HepG2 (cell line): ENCODE measurements at regions not wholly inside any gene's neighbourhood (a gene's known extent, or its start where the extent isn't known, plus 50 kb on each side); places are given as distances from the start of the nearest gene placed in this dataset.

ENCODE experiments used
- ATAC-seq: fragments of 200-7000 bp; cut with Tn5 transposase; 3 replicates; pipeline ENCODE4 v1.9.1; 2020; ENCODE audit warnings: mild to moderate bottlenecking, moderate library complexity
- BruUV-seq: library from RNA; stranded (reverse); fragments of 400-500 nt; replicated peaks from 2 replicates; lab custom pipeline; 2021; lab: Mats Ljungman, UMichigan
- CTCF ChIA-PET: fragments of 300-600 bp; formaldehyde crosslinking; extraction: SDS; loops from one replicate; lab custom pipeline; 2021; ENCODE audit warnings: low total read pairs, inconsistent platforms, low intra/inter-chr PET ratio; lab: Yijun Ruan, JAX
- POLR2A ChIA-PET: fragments of 350-600 bp; sonication (Branson Sonifier 250); formaldehyde crosslinking; loops from one replicate; lab custom pipeline; 2020; ENCODE audit warnings: antibody characterized with exemption, inconsistent platforms; lab: Yijun Ruan, JAX
- DNase-seq: peaks from one replicate; pipeline ENCODE4 v3.0.0-alpha.2; 2015; ENCODE audit warnings: low spot score
- FAIRE-seq: peaks from 3 replicates; lab custom pipeline; 2011; peaks lifted over from hg19 to GRCh38; lab: Jason Lieb, UNC
- H2AFZ ChIP-seq: one replicate; pipeline ENCODE4 v1.6.1; 2011; ENCODE audit warnings: low read length, inconsistent platforms
- H3K27ac ChIP-seq: fragments of 300-600 bp; 3 replicates; pipeline ENCODE4 v1.8.0; 2011; ENCODE audit warnings: mixed run types, mild to moderate bottlenecking, mixed read lengths, low read length, inconsistent platforms; ENCODE audit not compliant: insufficient read depth; ENCODE audit errors: extremely low read length
- H3K27me3 ChIP-seq, 2 experiments: fragments of 200-600 bp in 1 of 2; 2 replicates in 1 of 2; 3 replicates in 1 of 2; pipeline versions ENCODE4 v1.6.0 to v1.8.0; 2011; ENCODE audit warnings: low read length in 2 of 2, mild to moderate bottlenecking in 2 of 2, moderate library complexity in 2 of 2, inconsistent platforms in 1 of 2; ENCODE audit not compliant: insufficient read depth in 2 of 2, control insufficient read depth in 1 of 2
- H3K36me3 ChIP-seq, 2 experiments: fragments of 200-600 bp in 1 of 2; replicated peaks in 1 of 2; 2 replicates in 1 of 2; 3 replicates in 1 of 2; pipeline versions ENCODE4 v1.5.1 to v1.8.0; 2011; ENCODE audit warnings: low read length in 2 of 2, inconsistent platforms in 1 of 2; ENCODE audit not compliant: insufficient read depth in 2 of 2, control insufficient read depth in 1 of 2
- H3K4me1 ChIP-seq: 2 replicates; pipeline ENCODE4 v1.5.1; 2012; ENCODE audit warnings: low read length, inconsistent platforms; ENCODE audit not compliant: insufficient read depth
- H3K4me2 ChIP-seq: 2 replicates; pipeline ENCODE4 v1.6.0; 2011; ENCODE audit warnings: low read depth, low read length, inconsistent platforms
- H3K4me3 ChIP-seq, 3 experiments: fragments of 200-600 bp in 1 of 3; sonication (generic), shearing (Covaris generic) in 1 of 3; replicated peaks in 1 of 3; 2 replicates each; pipeline ENCODE4 v1.5.1; 2011 to 2016; ENCODE audit warnings: low read length in 3 of 3, inconsistent platforms in 2 of 3, low read depth in 2 of 3, mild to moderate bottlenecking in 2 of 3, control low read depth in 1 of 3, mixed read lengths in 1 of 3; ENCODE audit not compliant: insufficient read depth in 1 of 3
- H3K79me2 ChIP-seq: one replicate; pipeline ENCODE4 v1.6.1; 2011; ENCODE audit warnings: low read length, inconsistent platforms; ENCODE audit not compliant: insufficient read depth
- H3K9ac ChIP-seq: 2 replicates; pipeline ENCODE4 v1.6.0; 2011; ENCODE audit warnings: mild to moderate bottlenecking, low read depth, low read length, inconsistent platforms; ENCODE audit not compliant: insufficient read depth
- H3K9me3 ChIP-seq: 2 replicates; pipeline ENCODE4 v1.5.1; 2012; ENCODE audit warnings: mild to moderate bottlenecking, low read length
- H4K20me1 ChIP-seq: 2 replicates; pipeline ENCODE4 v1.6.0; 2011; ENCODE audit warnings: inconsistent platforms, mild to moderate bottlenecking, low read length, moderate library complexity; ENCODE audit not compliant: insufficient read depth
- ARID5B ChIP-seq: IDR thresholded peaks from 2 replicates; pipeline ENCODE4 v1.4.0; 2020; ENCODE audit warnings: mild to moderate bottlenecking, missing genetic modification reagents
- CENPBD1 ChIP-seq: sonication (generic); formaldehyde crosslinking; IDR thresholded peaks from 2 replicates; pipeline ENCODE4 v1.8.0; 2022; ENCODE audit warnings: missing genetic modification reagents, low read depth, mild to moderate bottlenecking, borderline replicate concordance
- ETS1 ChIP-seq: sonication (generic); formaldehyde crosslinking; IDR thresholded peaks from 2 replicates; pipeline ENCODE4 v1.4.0; 2020; ENCODE audit warnings: missing genetic modification reagents
- FOXO1 ChIP-seq: sonication (generic); formaldehyde crosslinking; IDR thresholded peaks from 2 replicates; pipeline ENCODE4 v1.4.0; 2020; ENCODE audit warnings: missing genetic modification reagents
- FOXP4 ChIP-seq: sonication (generic); formaldehyde crosslinking; IDR thresholded peaks from 2 replicates; pipeline ENCODE4 v1.4.0; 2020; ENCODE audit warnings: missing genetic modification reagents
- HNRNPH1 ChIP-seq: fragments of 200-400 bp; formaldehyde crosslinking; optimal IDR thresholded peaks from 2 replicates; pipeline ENCODE3; 2017; ENCODE audit warnings: mild to moderate bottlenecking, low read depth, low read length
- HOXD1 ChIP-seq: sonication (generic); formaldehyde crosslinking; IDR thresholded peaks from 2 replicates; pipeline ENCODE4 v1.5.0; 2020; ENCODE audit warnings: missing genetic modification reagents
- ISX ChIP-seq: sonication (generic); formaldehyde crosslinking; conservative IDR thresholded peaks from 2 replicates; pipeline ENCODE4 v1.5.0; 2020; ENCODE audit warnings: missing genetic modification reagents
- KAT8 ChIP-seq: IDR thresholded peaks from 2 replicates; pipeline ENCODE4 v1.6.1; 2016; ENCODE audit warnings: missing genetic modification reagents, missing compliant biosample characterization
- NCOA1 ChIP-seq: sonication (generic); formaldehyde crosslinking; IDR thresholded peaks from 2 replicates; pipeline ENCODE4 v1.9.0; 2021; ENCODE audit warnings: missing genetic modification reagents
- NR1H2 ChIP-seq: sonication (generic); formaldehyde crosslinking; IDR thresholded peaks from 2 replicates; pipeline ENCODE4 v1.8.1; 2022; ENCODE audit warnings: low read depth, missing genetic modification reagents, borderline replicate concordance
- PBX2 ChIP-seq: IDR thresholded peaks from 2 replicates; pipeline ENCODE4 v1.6.1; 2016; ENCODE audit warnings: control low read depth
- PBX3 ChIP-seq: sonication (generic); formaldehyde crosslinking; IDR thresholded peaks from 2 replicates; pipeline ENCODE4 v1.8.1; 2023; ENCODE audit warnings: missing genetic modification reagents, inconsistent platforms, borderline replicate concordance
- SALL2 ChIP-seq: sonication (generic); formaldehyde crosslinking; IDR thresholded peaks from 2 replicates; pipeline ENCODE4 v1.8.1; 2023; ENCODE audit warnings: mild to moderate bottlenecking, missing genetic modification reagents, inconsistent platforms
- SNAPC2 ChIP-seq: sonication (generic); formaldehyde crosslinking; IDR thresholded peaks from 2 replicates; pipeline ENCODE4 v1.8.1; 2022; ENCODE audit warnings: mild to moderate bottlenecking, missing genetic modification reagents
- TEAD2 ChIP-seq: sonication (generic); formaldehyde crosslinking; IDR thresholded peaks from 2 replicates; pipeline ENCODE4 v1.9.0; 2021; ENCODE audit warnings: missing genetic modification reagents
- ZNF446 ChIP-seq: sonication (generic); formaldehyde crosslinking; IDR thresholded peaks from 2 replicates; pipeline ENCODE4 v1.5.0; 2020; ENCODE audit warnings: mild to moderate bottlenecking, missing genetic modification reagents
- WGBS: methylation state at CpG from one replicate; pipeline ENCODE4 v1.1.6; 2017; ENCODE audit warnings: low lambda C conversion rate; 5-methylcytosine and 5-hydroxymethylcytosine counted together
- in situ Hi-C: cut with HindIII; loops from 2 replicates; pipeline ENCODE4 v1.10.0; 2017; ENCODE audit warnings: low pct_unique_long_range_greater_than_20kb; ENCODE audit not compliant: extremely low pct_ligation_motif_present
- intact Hi-C: fragments of 100-400 bp; cut with micrococcal nuclease; formaldehyde crosslinking; loops from one replicate; pipeline ENCODE4 v1.10.0; 2022; ENCODE audit not compliant: unreplicated experiment

GRCh38 chr21:9772348-9772672, 749.1 kb upstream of the TPTE start:
- 4% methylated on average over 6 of the region's 6 CpGs for WGBS
- H3K9me3 ChIP-seq: peaks cover 95% of the 10 kb centered on the region
- no peak overlapping the region for H3K4me2 ChIP-seq
- CTCF ChIA-PET: no interaction called here
- in situ Hi-C loops (no loop called here), intact Hi-C loops (no loop called here)
- H3K79me2 ChIP-seq: no peaks in the 10 kb centered on the region
- no peak overlapping the region for H3K9ac ChIP-seq
- no peak for DNase-seq
- H3K4me3 ChIP-seq: no peak overlapping the region
- no peak overlapping the region for H2AFZ ChIP-seq
- no peak for ATAC-seq
- POLR2A ChIA-PET: no interaction called here
- BruUV-seq: no TSS peak
- H4K20me1 ChIP-seq: no peaks in the 10 kb centered on the region
- no peaks in the 10 kb centered on the region for H3K36me3 ChIP-seq
- no peaks in the 10 kb centered on the region for H3K27me3 ChIP-seq
- TF ChIP-seq FOXP4 (CRISPR knock-in tag) (no peak), FOXO1 (CRISPR knock-in tag) (no peak), HNRNPH1 (no peak), SNAPC2 (CRISPR knock-in tag) (no peak), PBX3 (CRISPR knock-in tag) (no peak), PBX2 (CRISPR knock-in tag) (no peak), ZNF446 (CRISPR knock-in tag) (no peak), ISX (no peak), HOXD1 (CRISPR knock-in tag) (no peak), ARID5B (CRISPR knock-in tag) (no peak), NR1H2 (CRISPR knock-in tag) (no peak), ETS1 (no peak), SALL2 (CRISPR knock-in tag) (no peak), CENPBD1 (no peak), TEAD2 (no peak), KAT8 (CRISPR knock-in tag) (no peak), NCOA1 (CRISPR knock-in tag) (no peak)
- no peak overlapping the region for H3K27ac ChIP-seq
- FAIRE-seq: no peak
- H3K4me1 ChIP-seq: no peaks in the 10 kb centered on the region
